ENCODE measurements at regions not wholly inside any gene's neighbourhood (a gene's known extent, or its start where the extent isn't known, plus 50 kb on each side); places are given as distances from the start of the nearest gene placed in this dataset.

- DNase-seq (ENCODE audit: low read depth) = no peak
Measured at GRCh38 chr9:90099262-90099963, 494.6 kb downstream of the GADD45G start.

GRCh38 chr9:90100014-90100413 is 495.2 kb downstream of the GADD45G start:
- DNase-seq (ENCODE audit: low read depth) = no peak

GRCh38 chr9:90102292-90102901 is 497.6 kb downstream of the GADD45G start:
- peak; percentile 50 for DNase-seq (ENCODE audit: low read depth)

GRCh38 chr9:90103771-90104170 is 499.0 kb downstream of the GADD45G start:
- DNase-seq (ENCODE audit: low read depth) = no peak

GRCh38 chr9:90105773-90106172 is 501.0 kb downstream of the GADD45G start:
- DNase-seq (ENCODE audit: low read depth) = no peak

- DNase-seq (ENCODE audit: low read depth) = no peak
Measured at GRCh38 chr9:90107040-90107725, 502.4 kb downstream of the GADD45G start.

GRCh38 chr9:90107726-90108655 is 503.2 kb downstream of the GADD45G start:
- DNase-seq (ENCODE audit: low read depth) = no peak

- no peak for DNase-seq (ENCODE audit: low read depth)
Measured at GRCh38 chr9:90112788-90113187, 508.0 kb downstream of the GADD45G start.

GRCh38 chr9:90114641-90115425 is 510.0 kb downstream of the GADD45G start:
- DNase-seq (ENCODE audit: low read depth) = no peak

GRCh38 chr9:90121762-90122161 is 517.0 kb downstream of the GADD45G start:
- no peak for DNase-seq (ENCODE audit: low read depth)

GRCh38 chr9:90124961-90125360 is 517.7 kb downstream of the DIRAS2 start:
- no peak for DNase-seq (ENCODE audit: low read depth)

GRCh38 chr9:90127923-90128322 is 514.7 kb downstream of the DIRAS2 start:
- DNase-seq (ENCODE audit: low read depth) = no peak

GRCh38 chr9:90128587-90129190 is 513.9 kb downstream of the DIRAS2 start:
- DNase-seq (ENCODE audit: low read depth) = no peak

- no peak for DNase-seq (ENCODE audit: low read depth)
Measured at GRCh38 chr9:90129446-90129845, 513.2 kb downstream of the DIRAS2 start.

- DNase-seq (ENCODE audit: low read depth) = no peak
Measured at GRCh38 chr9:90131568-90131967, 511.1 kb downstream of the DIRAS2 start.

GRCh38 chr9:90132866-90133265 is 509.8 kb downstream of the DIRAS2 start:
- no peak for DNase-seq (ENCODE audit: low read depth)

- DNase-seq (ENCODE audit: low read depth) = no peak
Measured at GRCh38 chr9:90137801-90138200, 504.8 kb downstream of the DIRAS2 start.

- DNase-seq (ENCODE audit: low read depth) = no peak
Measured at GRCh38 chr9:90140131-90140818, 502.3 kb downstream of the DIRAS2 start.

GRCh38 chr9:90141723-90142122 is 500.9 kb downstream of the DIRAS2 start:
- peak; percentile 30 for DNase-seq (ENCODE audit: low read depth)

GRCh38 chr9:90142580-90142979 is 500.0 kb downstream of the DIRAS2 start:
- DNase-seq (ENCODE audit: low read depth) = peak; percentile 53

All from ELR (cell line).